ENCODE measurements at regions not wholly inside any gene's neighbourhood (a gene's known extent, or its start where the extent isn't known, plus 50 kb on each side); places are given as distances from the start of the nearest gene placed in this dataset.

DNA sequence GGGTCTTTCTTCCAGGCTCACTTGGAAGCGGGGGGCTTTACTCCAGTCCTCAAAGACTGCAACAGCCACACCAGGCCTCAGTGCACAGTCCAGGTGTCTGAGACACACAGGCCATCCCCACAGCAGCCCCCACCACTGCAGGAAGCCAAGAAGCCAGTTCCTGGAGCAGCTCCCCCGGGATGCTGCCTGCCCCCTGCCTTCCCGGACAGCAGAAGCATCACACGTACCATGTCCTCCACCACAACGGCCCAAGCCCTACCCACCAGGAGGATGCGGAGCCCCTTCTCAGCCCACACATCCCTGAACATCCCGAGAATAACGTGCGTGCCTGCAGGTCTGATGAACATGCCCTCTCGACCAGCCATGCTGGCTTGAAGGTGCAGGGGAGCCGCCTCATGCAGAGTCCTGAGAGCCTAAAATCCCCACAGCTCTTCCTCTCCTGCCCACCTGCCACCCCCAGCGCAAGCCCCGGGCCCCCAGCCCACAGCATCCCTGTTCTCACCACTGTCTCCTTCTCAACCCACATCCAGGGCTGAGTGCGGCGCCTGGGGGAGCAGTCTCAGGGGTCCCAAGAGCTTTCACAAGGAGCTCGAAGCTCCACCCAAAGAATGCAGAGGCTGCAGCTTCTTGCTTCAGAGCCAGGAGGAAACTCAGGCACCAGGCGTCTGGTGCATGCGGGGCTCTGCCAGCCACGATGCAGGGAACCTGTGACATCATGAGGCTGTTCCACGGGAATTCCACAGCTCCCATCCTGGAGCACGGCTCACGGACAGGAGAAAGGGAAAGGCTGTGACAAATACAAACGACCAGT is 209.6 kb downstream of the BRD1 start:
- Histone ChIP-seq H3K36me3 (no peaks in the 10 kb centered on the region), H3K27ac (no peak overlapping the region), H3K27me3 (peaks cover 0 to 51% (median 0%) of the 10 kb centered on the region in 3 donors), H3K9me3 (peaks cover 3 to 21% (median 12%) of the 10 kb centered on the region in 4 donors), H3K4me1 (no peaks in the 10 kb centered on the region), H3K4me3 (no peak overlapping the region)
- 62 to 69% (median 65%) methylated on average over 21 to 23 of the region's 23 CpGs for WGBS, 5 donors
- intact Hi-C loops (cut with DNase I; ENCODE audit: low total_unique reads): no loop called here
- TF ChIP-seq POLR2A (IDR thresholded peaks at IDR 0.05): no peak
- no peak for TF ChIP-seq EP300 (IDR thresholded peaks at IDR 0.05)
- no peak for TF ChIP-seq POLR2AphosphoS5 (IDR thresholded peaks at IDR 0.05)
- TF ChIP-seq, protein P1, sequence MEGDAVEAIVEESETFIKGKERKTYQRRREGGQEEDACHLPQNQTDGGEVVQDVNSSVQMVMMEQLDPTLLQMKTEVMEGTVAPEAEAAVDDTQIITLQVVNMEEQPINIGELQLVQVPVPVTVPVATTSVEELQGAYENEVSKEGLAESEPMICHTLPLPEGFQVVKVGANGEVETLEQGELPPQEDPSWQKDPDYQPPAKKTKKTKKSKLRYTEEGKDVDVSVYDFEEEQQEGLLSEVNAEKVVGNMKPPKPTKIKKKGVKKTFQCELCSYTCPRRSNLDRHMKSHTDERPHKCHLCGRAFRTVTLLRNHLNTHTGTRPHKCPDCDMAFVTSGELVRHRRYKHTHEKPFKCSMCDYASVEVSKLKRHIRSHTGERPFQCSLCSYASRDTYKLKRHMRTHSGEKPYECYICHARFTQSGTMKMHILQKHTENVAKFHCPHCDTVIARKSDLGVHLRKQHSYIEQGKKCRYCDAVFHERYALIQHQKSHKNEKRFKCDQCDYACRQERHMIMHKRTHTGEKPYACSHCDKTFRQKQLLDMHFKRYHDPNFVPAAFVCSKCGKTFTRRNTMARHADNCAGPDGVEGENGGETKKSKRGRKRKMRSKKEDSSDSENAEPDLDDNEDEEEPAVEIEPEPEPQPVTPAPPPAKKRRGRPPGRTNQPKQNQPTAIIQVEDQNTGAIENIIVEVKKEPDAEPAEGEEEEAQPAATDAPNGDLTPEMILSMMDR (IDR thresholded peaks at IDR 0.05): no peak
- DNase-seq: no peak

DNA sequence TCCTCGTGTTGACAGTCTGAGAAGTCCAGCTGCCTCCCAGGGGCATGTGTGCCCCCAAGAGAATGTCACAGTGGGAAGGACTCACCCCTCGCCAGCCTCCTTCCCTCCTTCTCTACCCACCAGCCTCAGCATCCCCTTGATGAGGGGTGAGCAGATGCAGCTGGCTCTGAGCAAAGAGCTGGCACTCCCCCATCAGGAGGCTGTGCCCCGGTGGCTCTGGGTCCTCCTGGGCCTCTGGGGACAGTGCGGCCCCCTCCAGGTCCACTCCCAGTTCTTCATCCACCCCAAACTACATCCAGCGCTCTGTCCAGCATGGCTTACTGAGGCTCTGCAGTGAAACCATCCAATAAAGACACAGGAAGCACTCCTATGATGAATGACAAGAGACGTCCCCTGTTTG is 210.4 kb downstream of the BRD1 start:
- Histone ChIP-seq H3K27ac (no peak overlapping the region), H3K9me3 (peaks cover 7 to 26% (median 19%) of the 10 kb centered on the region in 4 donors), H3K36me3 (no peaks in the 10 kb centered on the region), H3K4me1 (no peaks in the 10 kb centered on the region), H3K27me3 (peaks cover 0 to 46% (median 0%) of the 10 kb centered on the region in 3 donors), H3K4me3 (no peak overlapping the region)
- intact Hi-C loops (cut with DNase I; ENCODE audit: low total_unique reads): no loop called here
- DNase-seq: no peak
- TF ChIP-seq POLR2AphosphoS5 (IDR thresholded peaks at IDR 0.05): no peak
- TF ChIP-seq EP300 (IDR thresholded peaks at IDR 0.05): no peak
- no peak for TF ChIP-seq POLR2A (IDR thresholded peaks at IDR 0.05)
- TF ChIP-seq, protein P1 (IDR thresholded peaks at IDR 0.05): no peak
- WGBS, 5 donors: 59 to 76% (median 64%) methylated on average over 6 of the region's 6 CpGs

DNA sequence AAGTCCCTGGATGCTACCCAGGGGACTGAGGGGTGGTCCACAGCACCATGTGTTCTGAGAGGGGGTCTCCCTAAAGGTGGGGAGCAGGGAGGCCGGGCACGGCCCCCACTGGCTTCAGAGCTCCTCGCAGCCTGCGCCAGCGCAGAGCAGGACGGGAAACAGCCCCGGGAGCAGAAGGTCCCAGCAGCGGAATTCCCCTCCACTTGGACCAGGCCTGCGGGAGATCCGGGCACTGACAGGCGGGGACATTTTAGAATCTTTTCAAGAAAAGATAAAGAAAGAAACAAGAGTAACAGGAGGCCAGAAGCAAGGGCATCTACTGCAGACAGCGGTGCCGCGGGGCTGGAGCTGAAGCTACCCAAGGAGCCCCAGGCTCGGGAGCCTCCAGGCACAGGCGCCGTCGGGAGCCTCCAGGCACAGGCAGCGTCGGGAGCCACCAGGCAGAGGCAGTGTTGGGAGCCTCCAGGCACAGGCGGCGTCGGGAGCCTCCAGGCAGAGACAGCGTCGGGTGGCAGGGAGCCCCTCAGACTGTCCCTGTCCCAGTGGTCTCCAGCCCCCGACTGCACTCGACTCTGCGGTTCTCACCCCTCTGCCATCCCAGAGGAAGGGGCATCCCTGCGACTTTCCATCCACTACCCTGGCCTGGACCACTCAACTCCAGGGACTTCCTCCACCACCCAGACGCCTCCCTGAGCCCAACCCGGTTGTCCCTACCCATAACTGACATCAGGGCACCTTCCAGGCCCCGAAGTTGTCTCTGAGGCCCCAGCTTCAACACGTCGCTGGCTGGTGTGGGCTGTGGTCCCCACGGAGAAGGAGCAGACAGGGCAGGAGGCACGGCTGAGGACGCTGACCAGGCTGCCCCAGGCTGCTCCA is 211.1 kb downstream of the BRD1 start:
- intact Hi-C loops (cut with DNase I; ENCODE audit: low total_unique reads): no loop called here
- H3K27ac ChIP-seq: no peak overlapping the region
- no peak overlapping the region for H3K4me3 ChIP-seq
- H3K4me1 ChIP-seq: no peaks in the 10 kb centered on the region
- WGBS, 5 donors: 84 to 91% (median 89%) methylated on average over 29 to 37 of the region's 37 CpGs
- peaks cover 0 to 40% (median 0%) of the 10 kb centered on the region in 3 donors for H3K27me3 ChIP-seq
- TF ChIP-seq POLR2A (IDR thresholded peaks at IDR 0.05) (no peak), POLR2AphosphoS5 (IDR thresholded peaks at IDR 0.05) (no peak), EP300 (IDR thresholded peaks at IDR 0.05) (no peak)
- TF ChIP-seq, protein P1 (IDR thresholded peaks at IDR 0.05): no peak
- H3K36me3 ChIP-seq: no peaks in the 10 kb centered on the region
- DNase-seq: no peak
- peaks cover 7 to 26% (median 19%) of the 10 kb centered on the region in 4 donors for H3K9me3 ChIP-seq
